SH-SY5Y (cell line): ENCODE measurements at regions not wholly inside any gene's neighbourhood (a gene's known extent, or its start where the extent isn't known, plus 50 kb on each side); places are given as distances from the start of the nearest gene placed in this dataset.

Experiments
- GATA2 ChIP-seq: IDR thresholded peaks from 2 replicates; pipeline ENCODE4 v1.6.1; 2011; ENCODE audit warnings: mild to moderate bottlenecking, low read depth, low read length
- GATA3 ChIP-seq: IDR thresholded peaks from 2 replicates; pipeline ENCODE4 v1.6.1; 2011; ENCODE audit warnings: low read depth, mild to moderate bottlenecking, low read length, moderate library complexity

GRCh38 chr10:105834261-105835059 lies 1193.4 kb downstream of the SORCS3 start:
- TF ChIP-seq GATA2 (no peak), GATA3 (no peak)

- no peak for TF ChIP-seq GATA2
- TF ChIP-seq GATA3 = no peak
Measured at GRCh38 chr10:105827133-105827532, 1186.0 kb downstream of the SORCS3 start.

- TF ChIP-seq GATA2 = no peak
- TF ChIP-seq GATA3 = no peak
Measured at GRCh38 chr10:105807935-105808587, 1167.0 kb downstream of the SORCS3 start.

- TF ChIP-seq GATA3 (no peak), GATA2 (no peak)
Measured at GRCh38 chr10:105803206-105803605, 1162.1 kb downstream of the SORCS3 start.

GRCh38 chr10:105800641-105801040 lies 1159.6 kb downstream of the SORCS3 start:
- TF ChIP-seq GATA3 (no peak), GATA2 (no peak)

GRCh38 chr10:105798328-105798889 lies 1157.3 kb downstream of the SORCS3 start:
- TF ChIP-seq GATA2 = no peak
- TF ChIP-seq GATA3 = no peak

GRCh38 chr10:105797234-105797890 lies 1156.3 kb downstream of the SORCS3 start:
- no peak for TF ChIP-seq GATA2
- TF ChIP-seq GATA3 = no peak

GRCh38 chr10:105793071-105793470 lies 1152.0 kb downstream of the SORCS3 start:
- TF ChIP-seq GATA2 (no peak), GATA3 (no peak)

- TF ChIP-seq GATA2 = no peak
- no peak for TF ChIP-seq GATA3
Measured at GRCh38 chr10:105785721-105786120, 1144.6 kb downstream of the SORCS3 start.

GRCh38 chr10:105783936-105784483 lies 1142.9 kb downstream of the SORCS3 start:
- TF ChIP-seq GATA3 (no peak), GATA2 (no peak)

GRCh38 chr10:105774881-105775280 lies 1133.8 kb downstream of the SORCS3 start:
- TF ChIP-seq GATA2 (no peak), GATA3 (no peak)

- TF ChIP-seq GATA3 = no peak
- no peak for TF ChIP-seq GATA2
Measured at GRCh38 chr10:105774351-105774750, 1133.3 kb downstream of the SORCS3 start.

GRCh38 chr10:105770524-105771212 lies 1129.6 kb downstream of the SORCS3 start:
- TF ChIP-seq GATA3 (no peak), GATA2 (no peak)
